Stomach (tissue), 8 donors: ENCODE measurements at regions not wholly inside any gene's neighbourhood (a gene's known extent, or its start where the extent isn't known, plus 50 kb on each side); places are given as distances from the start of the nearest gene placed in this dataset.

ENCODE experiments used
- DNase-seq, 2 donors: peaks; one replicate each; pipeline versions ENCODE4 v3.0.0 to v3.0.0-alpha.2; 2013 to 2019
- H3K27ac ChIP-seq, 5 donors: fragments of 200-600 bp in 4 of 5; sonication (generic) in 4 of 5; one replicate each; pipeline ENCODE4 v1.5.1; 2013 to 2019; ENCODE audit warnings: mild to moderate bottlenecking in 1 of 5, moderate library complexity in 1 of 5
- H3K27me3 ChIP-seq, 3 donors: fragments of 200-600 bp; sonication (generic); one replicate each; pipeline ENCODE4 v1.5.1; 2017 to 2019; ENCODE audit warnings: mixed run types in 1 of 3
- H3K36me3 ChIP-seq, 4 donors: fragments of 200-600 bp; sonication (generic); 1 replicate in 3 of 4; 2 replicates in 1 of 4; pipeline ENCODE4 v1.5.1; 2016 to 2019
- H3K4me1 ChIP-seq, 4 donors: fragments of 200-600 bp; sonication (generic); one replicate each; pipeline ENCODE4 v1.5.1; 2016 to 2019
- H3K4me3 ChIP-seq, 4 donors: fragments of 200-600 bp; sonication (generic) in 3 of 4; one replicate each; pipeline ENCODE4 v1.5.1; 2016 to 2019; ENCODE audit warnings: mild to moderate bottlenecking in 1 of 4
- H3K9me3 ChIP-seq, 4 donors: fragments of 200-600 bp; sonication (generic); one replicate each; pipeline ENCODE4 v1.5.1; 2016 to 2019
- EP300 ChIP-seq: sonication (generic); formaldehyde crosslinking; IDR thresholded peaks from one replicate; pipeline ENCODE4 v1.6.1; 2017; ENCODE audit warnings: antibody characterized with exemption
- POLR2A ChIP-seq, 4 donors: fragments of 450-650 bp; IDR thresholded peaks; one replicate each; pipeline ENCODE4 v1.6.1; 2016; ENCODE audit warnings: antibody characterized with exemption in 4 of 4, control low read depth in 2 of 4, mild to moderate bottlenecking in 1 of 4, moderate library complexity in 1 of 4
- POLR2AphosphoS5 ChIP-seq, 3 donors: sonication (generic); formaldehyde crosslinking; IDR thresholded peaks; one replicate each; pipeline ENCODE4 v1.6.1; 2016; ENCODE audit warnings: antibody characterized with exemption in 3 of 3
- WGBS, 5 donors: extraction: QIAGEN DNeasy Blood & Tissue Kit in 3 of 5; methylation state at CpG; one replicate each; pipeline versions ENCODE4 v1.1.5 to v1.1.7; 2013 to 2018; 5-methylcytosine and 5-hydroxymethylcytosine counted together
- intact Hi-C: fragments of 100-400 bp; cut with DNase I; formaldehyde crosslinking; loops from one replicate; pipeline ENCODE4 v1.15.1; 2023; ENCODE audit warnings: low total_unique reads
- small RNA-seq, 4 donors: library from RNA; depleted of rRNA; stranded (forward); fragments of <200 nt; gene quantifications; one replicate each; pipeline ENCODE3, GENCODE V24; 2016
- TF ChIP-seq, protein P1 (sequence below), 7 experiments: fragments of 450-650 bp in 4 of 7; fragments of 200-600 bp in 3 of 7; sonication (generic) in 3 of 7; IDR thresholded peaks; one replicate each; pipeline ENCODE4 v1.5.1; 2016 to 2019; ENCODE audit warnings: antibody characterized with exemption in 7 of 7, control low read depth in 2 of 7, mild to moderate bottlenecking in 1 of 7
- donor health status: healthy with polysubstance abuse.
- donor health status: Bipolar disorder and iron deficiency.
- donor health status: healthy.

- Histone ChIP-seq H3K27me3 (no peaks in the 10 kb centered on the region), H3K4me3 (no peak overlapping the region), H3K36me3 (no peaks in the 10 kb centered on the region), H3K27ac (no peak overlapping the region), H3K9me3 (no peaks in the 10 kb centered on the region), H3K4me1 (no peaks in the 10 kb centered on the region)
- WGBS, 5 donors, result 93 to 97% (median 94%) methylated on average over 1 of the region's 1 CpG
- DNase-seq, result no peak
- TF ChIP-seq POLR2AphosphoS5 (IDR thresholded peaks at IDR 0.05) (no peak), EP300 (no peak), POLR2A (IDR thresholded peaks at IDR 0.05) (no peak)
- TF ChIP-seq, protein P1, sequence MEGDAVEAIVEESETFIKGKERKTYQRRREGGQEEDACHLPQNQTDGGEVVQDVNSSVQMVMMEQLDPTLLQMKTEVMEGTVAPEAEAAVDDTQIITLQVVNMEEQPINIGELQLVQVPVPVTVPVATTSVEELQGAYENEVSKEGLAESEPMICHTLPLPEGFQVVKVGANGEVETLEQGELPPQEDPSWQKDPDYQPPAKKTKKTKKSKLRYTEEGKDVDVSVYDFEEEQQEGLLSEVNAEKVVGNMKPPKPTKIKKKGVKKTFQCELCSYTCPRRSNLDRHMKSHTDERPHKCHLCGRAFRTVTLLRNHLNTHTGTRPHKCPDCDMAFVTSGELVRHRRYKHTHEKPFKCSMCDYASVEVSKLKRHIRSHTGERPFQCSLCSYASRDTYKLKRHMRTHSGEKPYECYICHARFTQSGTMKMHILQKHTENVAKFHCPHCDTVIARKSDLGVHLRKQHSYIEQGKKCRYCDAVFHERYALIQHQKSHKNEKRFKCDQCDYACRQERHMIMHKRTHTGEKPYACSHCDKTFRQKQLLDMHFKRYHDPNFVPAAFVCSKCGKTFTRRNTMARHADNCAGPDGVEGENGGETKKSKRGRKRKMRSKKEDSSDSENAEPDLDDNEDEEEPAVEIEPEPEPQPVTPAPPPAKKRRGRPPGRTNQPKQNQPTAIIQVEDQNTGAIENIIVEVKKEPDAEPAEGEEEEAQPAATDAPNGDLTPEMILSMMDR (IDR thresholded peaks at IDR 0.05), result no peak
- intact Hi-C loops, result no loop called here
These were observed 54.6 kb upstream of the TRIM24 start for GRCh38 chr7:138405496-138405895.

GRCh38 chr7:138407792-138408191 is 52.3 kb upstream of the TRIM24 start:
- Histone ChIP-seq H3K4me1 (no peaks in the 10 kb centered on the region), H3K27ac (no peak overlapping the region), H3K4me3 (no peak overlapping the region), H3K36me3 (no peaks in the 10 kb centered on the region), H3K27me3 (no peaks in the 10 kb centered on the region), H3K9me3 (no peaks in the 10 kb centered on the region)
- TF ChIP-seq, protein P1 (IDR thresholded peaks at IDR 0.05), result no peak
- TF ChIP-seq EP300 (no peak), POLR2AphosphoS5 (IDR thresholded peaks at IDR 0.05) (no peak), POLR2A (IDR thresholded peaks at IDR 0.05) (no peak)
- intact Hi-C loops, result no loop called here
- WGBS, 5 donors, result 32 to 62% (median 52%) methylated on average over 4 of the region's 4 CpGs
- peak in 1 of 2 donors; percentile 37 for DNase-seq

Small RNAs in the stretch of these regions (small RNA-seq; reads per million reads assigned to genes)
- gene RF00019 (0 reads per million in 4 donors), gene RF00432 (0 reads per million in 4 donors)
